PC-9 (cell line): ENCODE measurements at regions not wholly inside any gene's neighbourhood (a gene's known extent, or its start where the extent isn't known, plus 50 kb on each side); places are given as distances from the start of the nearest gene placed in this dataset.

ENCODE experiments used
- CTCF ChIP-seq: fragments of 200-600 bp; sonication (generic); conservative IDR thresholded peaks from 2 replicates; pipeline ENCODE4 v1.6.1; 2017; ENCODE audit warnings: mixed run types, antibody characterized with exemption, mild to moderate bottlenecking, moderate library complexity
- EZH2 ChIP-seq: fragments of 200-600 bp; sonication (generic); IDR thresholded peaks from 2 replicates; pipeline ENCODE4 v1.8.0; 2017; ENCODE audit warnings: antibody characterized with exemption, low read depth

GRCh38 chr20:4617019-4617418 lies 69.2 kb upstream of the PRNP start:
- no peak for TF ChIP-seq CTCF
- no peak for TF ChIP-seq EZH2
